CD4-positive, alpha-beta T cell (primary cell): ENCODE measurements at regions not wholly inside any gene's neighbourhood (a gene's known extent, or its start where the extent isn't known, plus 50 kb on each side); places are given as distances from the start of the nearest gene placed in this dataset.

Source experiments
- ATAC-seq: fragments of 200-7000 bp; cut with Tn5 transposase; one replicate; pipeline ENCODE4 v1.10.0; 2022; ENCODE audit warnings: mild to moderate bottlenecking; ENCODE audit not compliant: poor library complexity
- CTCF ChIA-PET: fragments of 350-600 bp; sonication (Branson Sonifier 250); formaldehyde crosslinking; loops from one replicate; lab custom pipeline; 2021; ENCODE audit warnings: antibody characterized with exemption, inconsistent platforms; lab: Charles Lee
- POLR2A ChIA-PET: fragments of 350-600 bp; sonication (Branson Sonifier 250); formaldehyde crosslinking; loops from one replicate; lab custom pipeline; 2021; ENCODE audit warnings: antibody characterized with exemption, inconsistent platforms; lab: Charles Lee
- DNase-seq, 14 experiments: peaks; one replicate each; pipeline ENCODE4 v3.0.0-alpha.2; 2013 to 2020; ENCODE audit warnings: mixed read lengths in 2 of 14
- H3K27ac ChIP-seq, 2 donors: one replicate each; pipeline versions ENCODE4 v1.5.1 to v1.7.0; 2013; ENCODE audit warnings: low read length in 2 of 2, low read depth in 1 of 2, mild to moderate bottlenecking in 1 of 2
- H3K27me3 ChIP-seq, 2 experiments: 1 replicate in 1 of 2; 2 replicates in 1 of 2; pipeline versions ENCODE4 v1.6.1 to v1.7.0; 2013; ENCODE audit warnings: low read length in 2 of 2, control low read depth in 1 of 2, mild to moderate bottlenecking in 1 of 2, moderate library complexity in 1 of 2; ENCODE audit not compliant: insufficient read depth in 2 of 2, control insufficient read depth in 1 of 2
- H3K36me3 ChIP-seq: one replicate; pipeline ENCODE4 v1.6.1; 2013; ENCODE audit warnings: low read length, control low read depth; ENCODE audit not compliant: insufficient read depth
- H3K4me1 ChIP-seq: one replicate; pipeline ENCODE4 v1.6.1; 2013; ENCODE audit warnings: low read length, control low read depth; ENCODE audit not compliant: insufficient read depth
- H3K4me3 ChIP-seq: one replicate; pipeline ENCODE4 v1.5.1; 2013; ENCODE audit warnings: mild to moderate bottlenecking, low read length, moderate library complexity
- H3K9me3 ChIP-seq, 2 experiments: 1 replicate in 1 of 2; 2 replicates in 1 of 2; pipeline versions ENCODE4 v1.6.1 to v1.7.0; 2013; ENCODE audit warnings: low read length in 2 of 2, mild to moderate bottlenecking in 2 of 2, control low read depth in 1 of 2, moderate library complexity in 1 of 2; ENCODE audit not compliant: control insufficient read depth in 1 of 2, insufficient read depth in 1 of 2
- H3K27ac Mint-ChIP-seq: one replicate; pipeline ENCODE4 v1.8.0; 2020; ENCODE audit warnings: mixed read lengths
- H3K27me3 Mint-ChIP-seq: one replicate; pipeline ENCODE4 v1.8.0; 2021; ENCODE audit warnings: mixed read lengths
- H3K36me3 Mint-ChIP-seq: one replicate; pipeline ENCODE4 v1.8.0; 2021; ENCODE audit warnings: low read depth, mixed read lengths
- H3K4me1 Mint-ChIP-seq: one replicate; pipeline ENCODE4 v1.8.0; 2021; ENCODE audit warnings: low read depth, mixed read lengths
- H3K4me3 Mint-ChIP-seq: one replicate; pipeline ENCODE4 v1.8.0; 2020; ENCODE audit warnings: mild to moderate bottlenecking, mixed read lengths
- H3K9me3 Mint-ChIP-seq: one replicate; pipeline ENCODE4 v1.8.0; 2020; ENCODE audit warnings: mixed read lengths
- intact Hi-C, 2 experiments: fragments of 100-400 bp; cut with DNase I in 1 of 2; cut with micrococcal nuclease in 1 of 2; formaldehyde crosslinking; loops; one replicate each; pipeline versions ENCODE4 v1.15.1 to v1.9.0; 2023 to 2025; cut with DNase I, micrococcal nuclease
- TF ChIP-seq, protein P1 (sequence below): fragments of 200-600 bp; IDR thresholded peaks from one replicate; pipeline ENCODE4 v1.8.0; 2022; ENCODE audit warnings: antibody characterized with exemption, mild to moderate bottlenecking

GRCh38 chr17:33385713-33386112, 92.6 kb upstream of the ASIC2 start:
- ChIA-PET CTCF (no interaction called here), POLR2A (no interaction called here)
- TF ChIP-seq, protein P1, sequence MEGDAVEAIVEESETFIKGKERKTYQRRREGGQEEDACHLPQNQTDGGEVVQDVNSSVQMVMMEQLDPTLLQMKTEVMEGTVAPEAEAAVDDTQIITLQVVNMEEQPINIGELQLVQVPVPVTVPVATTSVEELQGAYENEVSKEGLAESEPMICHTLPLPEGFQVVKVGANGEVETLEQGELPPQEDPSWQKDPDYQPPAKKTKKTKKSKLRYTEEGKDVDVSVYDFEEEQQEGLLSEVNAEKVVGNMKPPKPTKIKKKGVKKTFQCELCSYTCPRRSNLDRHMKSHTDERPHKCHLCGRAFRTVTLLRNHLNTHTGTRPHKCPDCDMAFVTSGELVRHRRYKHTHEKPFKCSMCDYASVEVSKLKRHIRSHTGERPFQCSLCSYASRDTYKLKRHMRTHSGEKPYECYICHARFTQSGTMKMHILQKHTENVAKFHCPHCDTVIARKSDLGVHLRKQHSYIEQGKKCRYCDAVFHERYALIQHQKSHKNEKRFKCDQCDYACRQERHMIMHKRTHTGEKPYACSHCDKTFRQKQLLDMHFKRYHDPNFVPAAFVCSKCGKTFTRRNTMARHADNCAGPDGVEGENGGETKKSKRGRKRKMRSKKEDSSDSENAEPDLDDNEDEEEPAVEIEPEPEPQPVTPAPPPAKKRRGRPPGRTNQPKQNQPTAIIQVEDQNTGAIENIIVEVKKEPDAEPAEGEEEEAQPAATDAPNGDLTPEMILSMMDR = no peak
- ATAC-seq = no peak
- Mint-ChIP-seq H3K4me3 (no peak overlapping the region), H3K27me3 (peaks cover 12% of the 10 kb centered on the region), H3K36me3 (no peaks in the 10 kb centered on the region), H3K4me1 (no peaks in the 10 kb centered on the region), H3K9me3 (no peaks in the 10 kb centered on the region), H3K27ac (no peak overlapping the region)
- no peaks in the 10 kb centered on the region for H3K4me1 ChIP-seq
- H3K4me3 ChIP-seq = no peak overlapping the region
- H3K9me3 ChIP-seq = no peaks in the 10 kb centered on the region
- intact Hi-C loops = no loop called here
- no peak for DNase-seq
- no peak overlapping the region for H3K27ac ChIP-seq
- H3K36me3 ChIP-seq = no peaks in the 10 kb centered on the region
- no peaks in the 10 kb centered on the region for H3K27me3 ChIP-seq

- H3K36me3 Mint-ChIP-seq = no peaks in the 10 kb centered on the region
- CTCF ChIA-PET = no interaction called here
- H3K9me3 Mint-ChIP-seq = no peaks in the 10 kb centered on the region
Observed at GRCh38 chr17:33387406-33387805, 94.3 kb upstream of the ASIC2 start.

GRCh38 chr17:33389504-33390135, 96.5 kb upstream of the ASIC2 start:
- no peaks in the 10 kb centered on the region for H3K4me1 Mint-ChIP-seq
- H3K27ac Mint-ChIP-seq = no peak overlapping the region
- CTCF ChIA-PET = no interaction called here
- Histone ChIP-seq H3K9me3 (no peaks in the 10 kb centered on the region), H3K36me3 (no peaks in the 10 kb centered on the region), H3K4me1 (no peaks in the 10 kb centered on the region), H3K4me3 (no peak overlapping the region), H3K27me3 (peaks cover 0 to 3% of the 10 kb centered on the region in 2 experiments), H3K27ac (no peak overlapping the region)
- ATAC-seq (no peak), DNase-seq (no peak)
- peaks cover 15% of the 10 kb centered on the region for H3K27me3 Mint-ChIP-seq
- H3K4me3 Mint-ChIP-seq = no peak overlapping the region
- TF ChIP-seq, protein P1 = no peak
- H3K9me3 Mint-ChIP-seq = peaks cover 2% of the 10 kb centered on the region
- POLR2A ChIA-PET = no interaction called here
- intact Hi-C loops = no loop called here
- no peaks in the 10 kb centered on the region for H3K36me3 Mint-ChIP-seq

More at GRCh38 chr17:33387406-33387805, 94.3 kb upstream of the ASIC2 start:
- H3K4me3 Mint-ChIP-seq = no peak overlapping the region
- no peak overlapping the region for H3K27ac Mint-ChIP-seq
- intact Hi-C loops = no loop called here
- DNase-seq = no peak
- Histone ChIP-seq H3K4me1 (no peaks in the 10 kb centered on the region), H3K27ac (no peak overlapping the region), H3K9me3 (no peaks in the 10 kb centered on the region), H3K4me3 (no peak overlapping the region), H3K27me3 (no peaks in the 10 kb centered on the region), H3K36me3 (no peaks in the 10 kb centered on the region)
- H3K4me1 Mint-ChIP-seq = no peaks in the 10 kb centered on the region
- TF ChIP-seq, protein P1 = no peak
- no peak for ATAC-seq
- POLR2A ChIA-PET = no interaction called here
- peaks cover 12% of the 10 kb centered on the region for H3K27me3 Mint-ChIP-seq
